Hepatocyte (in vitro differentiated cells): ENCODE measurements at regions not wholly inside any gene's neighbourhood (a gene's known extent, or its start where the extent isn't known, plus 50 kb on each side); places are given as distances from the start of the nearest gene placed in this dataset.

ENCODE experiments used
- DNase-seq: peaks from one replicate; pipeline ENCODE4 v3.0.0-alpha.2; 2016; ENCODE audit warnings: low spot score
- H2AFZ ChIP-seq: fragments of 200-600 bp; sonication (generic); 2 replicates; pipeline ENCODE4 v1.6.0; 2016; ENCODE audit warnings: antibody characterized with exemption, mild to moderate bottlenecking
- H3K27ac ChIP-seq: fragments of 200-600 bp; sonication (generic); 2 replicates; pipeline ENCODE4 v1.5.1; 2016; ENCODE audit warnings: mild to moderate bottlenecking
- H3K27me3 ChIP-seq: fragments of 200-600 bp; sonication (generic); 2 replicates; pipeline ENCODE4 v1.6.1; 2016
- H3K36me3 ChIP-seq: fragments of 200-600 bp; sonication (generic); replicated peaks from 2 replicates; pipeline ENCODE4 v1.5.1; 2016; ENCODE audit warnings: low read depth; ENCODE audit not compliant: insufficient read depth
- H3K4me1 ChIP-seq: fragments of 200-600 bp; sonication (generic); 2 replicates; pipeline ENCODE4 v1.5.1; 2016; ENCODE audit warnings: mild to moderate bottlenecking, moderate library complexity; ENCODE audit not compliant: insufficient read depth
- H3K4me2 ChIP-seq: fragments of 200-600 bp; sonication (generic); 2 replicates; pipeline ENCODE4 v1.6.0; 2016
- H3K4me3 ChIP-seq: fragments of 200-600 bp; sonication (generic); 2 replicates; pipeline ENCODE4 v1.5.1; 2016; ENCODE audit warnings: mild to moderate bottlenecking
- H3K79me2 ChIP-seq: fragments of 200-600 bp; sonication (generic); 2 replicates; pipeline ENCODE4 v1.6.0; 2017; ENCODE audit warnings: mild to moderate bottlenecking
- H3K9me2 ChIP-seq: fragments of 200-600 bp; sonication (generic); replicated peaks from 2 replicates; pipeline ENCODE4 v1.6.0; 2017; ENCODE audit warnings: mild to moderate bottlenecking; ENCODE audit not compliant: insufficient read depth
- H3K9me3 ChIP-seq: fragments of 200-600 bp; sonication (generic); 2 replicates; pipeline ENCODE4 v1.5.1; 2016; ENCODE audit warnings: low read depth, mild to moderate bottlenecking
- H4K20me1 ChIP-seq: fragments of 200-600 bp; sonication (generic); 2 replicates; pipeline ENCODE4 v1.6.0; 2016; ENCODE audit warnings: mild to moderate bottlenecking; ENCODE audit not compliant: insufficient read depth, poor library complexity, severe bottlenecking
- CTCF ChIP-seq: fragments of 200-600 bp; sonication (generic); IDR thresholded peaks from 2 replicates; pipeline ENCODE4 v1.5.1; 2016; ENCODE audit warnings: antibody characterized with exemption, mild to moderate bottlenecking; ENCODE audit not compliant: poor library complexity
- EZH2 ChIP-seq: fragments of 200-600 bp; sonication (generic); IDR thresholded peaks from 2 replicates; pipeline ENCODE4 v1.6.1; 2016; ENCODE audit warnings: antibody characterized with exemption, mild to moderate bottlenecking, borderline replicate concordance
- EZH2phosphoT487 ChIP-seq: fragments of 200-600 bp; sonication (generic); IDR thresholded peaks from one replicate; pipeline ENCODE4 v1.6.1; 2018; ENCODE audit warnings: antibody characterized with exemption, mild to moderate bottlenecking, low read depth, moderate library complexity; ENCODE audit not compliant: unreplicated experiment, severe bottlenecking
- WGBS: methylation state at CpG from one replicate; pipeline ENCODE4 v1.1.6; 2016; ENCODE audit warnings: low lambda C conversion rate; ENCODE audit errors: missing lambda C conversion rate; 5-methylcytosine and 5-hydroxymethylcytosine counted together

GRCh38 chr9:78769690-78770089 lies 472.8 kb downstream of the PSAT1 start:
- no peak overlapping the region for H3K4me3 ChIP-seq
- no peaks in the 10 kb centered on the region for H3K79me2 ChIP-seq
- no peak for DNase-seq
- H3K9me3 ChIP-seq = no peaks in the 10 kb centered on the region
- no peak overlapping the region for H3K4me2 ChIP-seq
- no peak overlapping the region for H2AFZ ChIP-seq
- no peak for TF ChIP-seq EZH2
- TF ChIP-seq EZH2phosphoT487 = no peak
- TF ChIP-seq CTCF = no peak
- H3K27me3 ChIP-seq = no peaks in the 10 kb centered on the region
- 77% methylated on average over 2 of the region's 2 CpGs for WGBS
- H3K9me2 ChIP-seq = no peaks in the 10 kb centered on the region
- no peaks in the 10 kb centered on the region for H4K20me1 ChIP-seq
- H3K36me3 ChIP-seq = no peaks in the 10 kb centered on the region
- no peaks in the 10 kb centered on the region for H3K4me1 ChIP-seq
- no peak overlapping the region for H3K27ac ChIP-seq

GRCh38 chr9:78775211-78775610 lies 478.3 kb downstream of the PSAT1 start:
- H3K27me3 ChIP-seq = no peaks in the 10 kb centered on the region
- no peaks in the 10 kb centered on the region for H3K4me1 ChIP-seq
- H2AFZ ChIP-seq = no peak overlapping the region

GRCh38 chr9:78775696-78776295 lies 478.9 kb downstream of the PSAT1 start:
- TF ChIP-seq CTCF (no peak), EZH2 (no peak), EZH2phosphoT487 (no peak)
- Histone ChIP-seq H2AFZ (no peak overlapping the region), H3K4me2 (no peak overlapping the region), H3K4me1 (no peaks in the 10 kb centered on the region), H3K4me3 (no peak overlapping the region), H3K36me3 (no peaks in the 10 kb centered on the region), H3K9me3 (no peaks in the 10 kb centered on the region), H4K20me1 (no peaks in the 10 kb centered on the region), H3K27ac (no peak overlapping the region), H3K9me2 (no peaks in the 10 kb centered on the region), H3K27me3 (no peaks in the 10 kb centered on the region), H3K79me2 (no peaks in the 10 kb centered on the region)
- DNase-seq = no peak
- 69% methylated on average over 3 of the region's 3 CpGs for WGBS

More at GRCh38 chr9:78775211-78775610, 478.3 kb downstream of the PSAT1 start:
- H4K20me1 ChIP-seq = no peaks in the 10 kb centered on the region
- H3K36me3 ChIP-seq = no peaks in the 10 kb centered on the region
- no peaks in the 10 kb centered on the region for H3K9me3 ChIP-seq
- no peak for TF ChIP-seq EZH2phosphoT487
- TF ChIP-seq CTCF = no peak
- no peak for TF ChIP-seq EZH2
- DNase-seq = no peak
- H3K9me2 ChIP-seq = no peaks in the 10 kb centered on the region
- no peak overlapping the region for H3K4me2 ChIP-seq
- no peak overlapping the region for H3K4me3 ChIP-seq
- 76% methylated on average over 11 of the region's 11 CpGs for WGBS
- H3K27ac ChIP-seq = no peak overlapping the region
- no peaks in the 10 kb centered on the region for H3K79me2 ChIP-seq
